ENCODE measurements at regions not wholly inside any gene's neighbourhood (a gene's known extent, or its start where the extent isn't known, plus 50 kb on each side); places are given as distances from the start of the nearest gene placed in this dataset.

GRCh38 chr9:95610006-95610785, 93.4 kb upstream of the PTCH1 start:
- no peaks in the 10 kb centered on the region for H3F3A ChIP-seq (ENCODE audit: control insufficient read depth, insufficient read depth)
- no peak overlapping the region for H3K4me2 ChIP-seq (ENCODE audit: low read length)
- TF ChIP-seq CTCF (IDR thresholded peaks at IDR 0.05; ENCODE audit: low read depth, low read length, poor library complexity, severe bottlenecking) (no peak), EZH2phosphoT487 (IDR thresholded peaks at IDR 0.05; ENCODE audit: borderline replicate concordance, low read length) (no peak)
- no peak overlapping the region for H3K27ac ChIP-seq (ENCODE audit: low read depth, low read length)
- H3K36me3 ChIP-seq (ENCODE audit: control insufficient read depth, low read length) = no peaks in the 10 kb centered on the region
- no peaks in the 10 kb centered on the region for H3K9me2 ChIP-seq (replicated peaks; ENCODE audit: control insufficient read depth, low read length)
- peaks cover 7% of the 10 kb centered on the region; the same call in 1 of the 2 replicates for H3K9me3 ChIP-seq (ENCODE audit: control insufficient read depth, insufficient read depth, low read length)
- no peaks in the 10 kb centered on the region for H3K4me1 ChIP-seq (ENCODE audit: control insufficient read depth, low read length)
- H3K79me2 ChIP-seq (ENCODE audit: control insufficient read depth, low read length) = no peaks in the 10 kb centered on the region
- H3K4me3 ChIP-seq (ENCODE audit: low read length) = no peak overlapping the region
- no peaks in the 10 kb centered on the region for H3K27me3 ChIP-seq (ENCODE audit: control insufficient read depth, low read length)
- H4K20me1 ChIP-seq (ENCODE audit: control insufficient read depth, insufficient read depth, low read depth, low read length) = no peaks in the 10 kb centered on the region

- Histone ChIP-seq H3K4me2 (ENCODE audit: low read length) (no peak overlapping the region), H3F3A (ENCODE audit: control insufficient read depth, insufficient read depth) (no peaks in the 10 kb centered on the region), H3K4me3 (ENCODE audit: low read length) (no peak overlapping the region), H3K27ac (ENCODE audit: low read depth, low read length) (no peak overlapping the region), H3K79me2 (ENCODE audit: control insufficient read depth, low read length) (no peaks in the 10 kb centered on the region), H3K36me3 (ENCODE audit: control insufficient read depth, low read length) (no peaks in the 10 kb centered on the region), H3K9me2 (replicated peaks; ENCODE audit: control insufficient read depth, low read length) (no peaks in the 10 kb centered on the region), H3K27me3 (ENCODE audit: control insufficient read depth, low read length) (no peaks in the 10 kb centered on the region), H4K20me1 (ENCODE audit: control insufficient read depth, insufficient read depth, low read depth, low read length) (no peaks in the 10 kb centered on the region), H3K4me1 (ENCODE audit: control insufficient read depth, low read length) (no peaks in the 10 kb centered on the region), H3K9me3 (ENCODE audit: control insufficient read depth, insufficient read depth, low read length) (peaks cover 7% of the 10 kb centered on the region; the same call in 1 of the 2 replicates)
- TF ChIP-seq EZH2phosphoT487 (IDR thresholded peaks at IDR 0.05; ENCODE audit: borderline replicate concordance, low read length) (no peak), CTCF (IDR thresholded peaks at IDR 0.05; ENCODE audit: low read depth, low read length, poor library complexity, severe bottlenecking) (no peak)
Observed at GRCh38 chr9:95609426-95609825, 92.7 kb upstream of the PTCH1 start.

GRCh38 chr9:95608341-95608740, 91.6 kb upstream of the PTCH1 start:
- Histone ChIP-seq H3K4me2 (ENCODE audit: low read length) (no peak overlapping the region), H3K79me2 (ENCODE audit: control insufficient read depth, low read length) (no peaks in the 10 kb centered on the region), H3K27ac (ENCODE audit: low read depth, low read length) (no peak overlapping the region), H3K36me3 (ENCODE audit: control insufficient read depth, low read length) (no peaks in the 10 kb centered on the region), H3K27me3 (ENCODE audit: control insufficient read depth, low read length) (no peaks in the 10 kb centered on the region), H3F3A (ENCODE audit: control insufficient read depth, insufficient read depth) (no peaks in the 10 kb centered on the region), H3K9me3 (ENCODE audit: control insufficient read depth, insufficient read depth, low read length) (0 out of 2 replicates have a peak, but pooled peaks cover under 1% of the 10 kb centered on the region), H3K4me3 (ENCODE audit: low read length) (no peak overlapping the region), H4K20me1 (ENCODE audit: control insufficient read depth, insufficient read depth, low read depth, low read length) (no peaks in the 10 kb centered on the region), H3K9me2 (replicated peaks; ENCODE audit: control insufficient read depth, low read length) (no peaks in the 10 kb centered on the region), H3K4me1 (ENCODE audit: control insufficient read depth, low read length) (no peaks in the 10 kb centered on the region)
- TF ChIP-seq CTCF (IDR thresholded peaks at IDR 0.05; ENCODE audit: low read depth, low read length, poor library complexity, severe bottlenecking) = no peak
- no peak for TF ChIP-seq EZH2phosphoT487 (IDR thresholded peaks at IDR 0.05; ENCODE audit: borderline replicate concordance, low read length)
